Activated CD4-positive, alpha-beta T cell treated with anti-CD3 and anti-CD28 coated beads, Interleukin-2, amount 50 U/mL, for 1 hour (primary cell): ENCODE measurements at regions not wholly inside any gene's neighbourhood (a gene's known extent, or its start where the extent isn't known, plus 50 kb on each side); places are given as distances from the start of the nearest gene placed in this dataset.
"Not testable (repeated sequence)": the region's sequence is repeated elsewhere in the genome, so short reads cannot be mapped to it uniquely, and the experiment has no call there.

ENCODE experiments used
- DNase-seq: peaks from one replicate; pipeline ENCODE4 v3.0.0-alpha.2; 2020

GRCh38 chr19:27822336-27822735, 1390.6 kb downstream of the UQCRFS1 start:
- no peak for DNase-seq

- no peak for DNase-seq
Measured at GRCh38 chr19:27821418-27822018, 1391.4 kb downstream of the UQCRFS1 start.

- no peak for DNase-seq
Measured at GRCh38 chr19:27815985-27816384, 1397.0 kb downstream of the UQCRFS1 start.

GRCh38 chr19:27814834-27815233, 1398.1 kb downstream of the UQCRFS1 start:
- DNase-seq = not testable (repeated sequence)

- not testable (repeated sequence) for DNase-seq
Measured at GRCh38 chr19:27814274-27814673, 1398.7 kb downstream of the UQCRFS1 start.

GRCh38 chr19:27806471-27807070, 1406.4 kb downstream of the UQCRFS1 start:
- DNase-seq = no peak

- DNase-seq = no peak
Measured at GRCh38 chr19:27805848-27806247, 1407.1 kb downstream of the UQCRFS1 start.

GRCh38 chr19:27802293-27802692, 1410.7 kb downstream of the UQCRFS1 start:
- DNase-seq = not testable (repeated sequence)

- no peak for DNase-seq
Measured at GRCh38 chr19:27796540-27796939, 1416.4 kb downstream of the UQCRFS1 start.

GRCh38 chr19:27796073-27796472, 1416.9 kb downstream of the UQCRFS1 start:
- DNase-seq = no peak

GRCh38 chr19:27795369-27795768, 1417.6 kb downstream of the UQCRFS1 start:
- DNase-seq = no peak

GRCh38 chr19:27794494-27795042, 1418.4 kb downstream of the UQCRFS1 start:
- DNase-seq = no peak

- DNase-seq = peak; percentile 88
Measured at GRCh38 chr19:27793644-27794493, 1419.1 kb downstream of the UQCRFS1 start.

- DNase-seq = peak; percentile 55
Measured at GRCh38 chr19:27793128-27793643, 1419.8 kb downstream of the UQCRFS1 start.

GRCh38 chr19:27792576-27793127, 1420.3 kb downstream of the UQCRFS1 start:
- no peak for DNase-seq

GRCh38 chr19:27780367-27781075, 1432.4 kb downstream of the UQCRFS1 start:
- no peak for DNase-seq

- DNase-seq = no peak
Measured at GRCh38 chr19:27779954-27780353, 1433.0 kb downstream of the UQCRFS1 start.

- DNase-seq = no peak
Measured at GRCh38 chr19:27777726-27778125, 1435.2 kb downstream of the UQCRFS1 start.

GRCh38 chr19:27777242-27777641, 1435.7 kb downstream of the UQCRFS1 start:
- DNase-seq = no peak

- DNase-seq = no peak
Measured at GRCh38 chr19:27776524-27776923, 1436.4 kb downstream of the UQCRFS1 start.

GRCh38 chr19:27776020-27776419, 1436.9 kb downstream of the UQCRFS1 start:
- no peak for DNase-seq

- no peak for DNase-seq
Measured at GRCh38 chr19:27775395-27775794, 1437.6 kb downstream of the UQCRFS1 start.
